NB4 (cell line): ENCODE measurements at regions not wholly inside any gene's neighbourhood (a gene's known extent, or its start where the extent isn't known, plus 50 kb on each side); places are given as distances from the start of the nearest gene placed in this dataset.

Experiments used
- DNase-seq: peaks from one replicate; pipeline ENCODE4 v3.0.0; 2010; ENCODE audit warnings: low read depth
- H3K4me3 ChIP-seq: one replicate; pipeline ENCODE4 v1.5.1; 2011; ENCODE audit warnings: mild to moderate bottlenecking, low read depth, low read length, moderate library complexity
- MYC ChIP-seq: IDR thresholded peaks from 2 replicates; pipeline ENCODE4 v1.6.1; 2011; ENCODE audit warnings: low read depth, low read length
- POLR2A ChIP-seq: IDR thresholded peaks from 2 replicates; pipeline ENCODE4 v1.6.1; 2011; ENCODE audit warnings: mild to moderate bottlenecking; ENCODE audit not compliant: insufficient read length; ENCODE audit errors: extremely low read depth
- TF ChIP-seq, protein P1 (sequence below): IDR thresholded peaks from one replicate; pipeline ENCODE4 v1.5.1; 2012; ENCODE audit warnings: low read depth, low read length
- TF ChIP-seq, protein P2 (sequence below): IDR thresholded peaks from 2 replicates; pipeline ENCODE4 v1.6.1; 2011; ENCODE audit warnings: low read depth, low read length

DNA sequence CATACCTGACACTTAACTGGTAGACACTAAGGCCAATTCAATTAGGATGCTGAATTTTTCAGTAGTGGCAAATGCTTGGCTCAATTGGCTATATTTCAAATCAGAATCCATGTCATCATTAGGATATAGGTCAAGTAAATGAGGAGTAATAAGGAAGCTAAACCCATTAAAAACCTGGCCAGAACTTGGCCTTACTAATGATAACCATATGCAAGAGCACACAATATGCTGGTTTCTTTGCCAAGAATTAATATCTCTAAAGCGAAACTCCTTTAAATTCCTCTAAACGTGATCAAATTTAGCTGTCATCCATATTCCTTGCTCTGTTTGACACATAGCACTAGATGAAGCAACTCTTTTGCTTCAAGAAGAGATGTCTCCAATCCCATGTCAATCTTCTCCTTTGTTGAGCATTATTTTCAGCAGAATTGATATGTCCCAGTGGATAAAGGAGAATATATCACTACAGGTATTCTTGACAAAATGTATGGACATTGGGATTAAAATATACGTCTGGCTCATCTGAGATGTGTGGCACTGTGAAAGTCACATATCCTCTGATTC is 206.1 kb upstream of the ANKRD50 start:
- DNase-seq = no peak
- no peak overlapping the region for H3K4me3 ChIP-seq
- TF ChIP-seq MYC = no peak
- TF ChIP-seq, protein P1, sequence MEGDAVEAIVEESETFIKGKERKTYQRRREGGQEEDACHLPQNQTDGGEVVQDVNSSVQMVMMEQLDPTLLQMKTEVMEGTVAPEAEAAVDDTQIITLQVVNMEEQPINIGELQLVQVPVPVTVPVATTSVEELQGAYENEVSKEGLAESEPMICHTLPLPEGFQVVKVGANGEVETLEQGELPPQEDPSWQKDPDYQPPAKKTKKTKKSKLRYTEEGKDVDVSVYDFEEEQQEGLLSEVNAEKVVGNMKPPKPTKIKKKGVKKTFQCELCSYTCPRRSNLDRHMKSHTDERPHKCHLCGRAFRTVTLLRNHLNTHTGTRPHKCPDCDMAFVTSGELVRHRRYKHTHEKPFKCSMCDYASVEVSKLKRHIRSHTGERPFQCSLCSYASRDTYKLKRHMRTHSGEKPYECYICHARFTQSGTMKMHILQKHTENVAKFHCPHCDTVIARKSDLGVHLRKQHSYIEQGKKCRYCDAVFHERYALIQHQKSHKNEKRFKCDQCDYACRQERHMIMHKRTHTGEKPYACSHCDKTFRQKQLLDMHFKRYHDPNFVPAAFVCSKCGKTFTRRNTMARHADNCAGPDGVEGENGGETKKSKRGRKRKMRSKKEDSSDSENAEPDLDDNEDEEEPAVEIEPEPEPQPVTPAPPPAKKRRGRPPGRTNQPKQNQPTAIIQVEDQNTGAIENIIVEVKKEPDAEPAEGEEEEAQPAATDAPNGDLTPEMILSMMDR = no peak
- no peak for TF ChIP-seq POLR2A
- TF ChIP-seq, protein P2, sequence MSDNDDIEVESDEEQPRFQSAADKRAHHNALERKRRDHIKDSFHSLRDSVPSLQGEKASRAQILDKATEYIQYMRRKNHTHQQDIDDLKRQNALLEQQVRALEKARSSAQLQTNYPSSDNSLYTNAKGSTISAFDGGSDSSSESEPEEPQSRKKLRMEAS = no peak

DNA sequence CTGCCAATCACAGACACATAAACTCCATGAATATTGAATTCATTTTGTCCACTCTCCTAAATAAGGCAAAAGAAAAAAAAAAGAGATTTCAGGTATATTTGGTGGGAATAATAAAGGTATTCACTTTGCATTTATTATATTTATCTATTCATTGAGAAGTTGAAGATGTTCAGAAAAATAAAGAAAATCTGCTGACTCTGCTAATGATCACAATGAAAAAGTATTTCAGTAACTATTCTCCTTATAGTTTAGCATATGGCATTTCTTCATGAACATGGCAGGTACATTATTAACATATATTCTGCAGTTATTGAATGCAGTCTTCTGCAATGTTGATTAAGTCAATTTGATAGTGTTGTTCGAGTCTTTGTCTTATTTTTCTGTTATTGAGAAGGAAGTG is 202.5 kb upstream of the ANKRD50 start:
- TF ChIP-seq, protein P1 = no peak
- TF ChIP-seq MYC (no peak), POLR2A (no peak)
- TF ChIP-seq, protein P2 = no peak
- no peak for DNase-seq
- H3K4me3 ChIP-seq = no peak overlapping the region

DNA sequence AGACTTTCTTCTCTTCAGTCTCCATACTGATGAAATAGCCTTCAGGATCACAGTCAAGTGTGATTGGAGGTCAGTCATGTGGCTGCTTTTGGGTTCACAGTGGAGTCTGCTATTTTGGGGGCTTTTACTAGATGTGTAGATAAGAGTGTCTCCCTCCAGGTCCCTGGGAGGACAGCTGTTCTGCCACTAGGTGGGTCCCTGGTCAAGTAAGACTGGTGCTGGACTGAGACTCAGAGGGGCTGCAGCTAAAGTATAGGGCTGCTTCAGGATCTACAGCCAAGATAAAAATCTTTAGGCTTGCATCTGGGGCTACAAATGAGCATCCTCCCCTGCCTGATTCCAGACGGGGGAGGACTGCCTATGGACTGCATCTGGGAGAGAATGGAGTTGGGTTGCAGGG is 200.7 kb upstream of the ANKRD50 start:
- no peak for DNase-seq
- TF ChIP-seq, protein P2 = no peak
- H3K4me3 ChIP-seq = no peak overlapping the region

DNA sequence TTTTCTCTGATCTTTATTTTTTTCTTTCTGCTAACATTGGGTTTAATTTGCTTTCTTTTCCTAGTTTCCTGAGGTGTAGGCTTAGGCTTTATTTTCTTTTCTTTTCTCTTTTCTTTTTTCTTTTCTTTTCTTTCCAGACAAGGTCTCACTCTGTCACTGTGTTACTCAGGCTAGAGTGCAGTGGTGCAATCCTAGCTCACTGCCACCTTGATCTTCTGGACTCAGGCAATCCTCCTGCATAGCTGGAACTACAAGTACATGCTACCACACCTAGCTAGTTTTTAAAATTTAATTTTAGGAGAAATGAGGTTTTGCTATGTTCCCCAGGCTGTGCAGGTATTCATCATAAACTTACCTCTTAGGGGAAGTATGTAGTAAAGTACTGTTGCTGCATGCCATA is 197.8 kb upstream of the ANKRD50 start:
- TF ChIP-seq, protein P1 = no peak
- TF ChIP-seq MYC (no peak), POLR2A (no peak)
- TF ChIP-seq, protein P2 = no peak

DNA sequence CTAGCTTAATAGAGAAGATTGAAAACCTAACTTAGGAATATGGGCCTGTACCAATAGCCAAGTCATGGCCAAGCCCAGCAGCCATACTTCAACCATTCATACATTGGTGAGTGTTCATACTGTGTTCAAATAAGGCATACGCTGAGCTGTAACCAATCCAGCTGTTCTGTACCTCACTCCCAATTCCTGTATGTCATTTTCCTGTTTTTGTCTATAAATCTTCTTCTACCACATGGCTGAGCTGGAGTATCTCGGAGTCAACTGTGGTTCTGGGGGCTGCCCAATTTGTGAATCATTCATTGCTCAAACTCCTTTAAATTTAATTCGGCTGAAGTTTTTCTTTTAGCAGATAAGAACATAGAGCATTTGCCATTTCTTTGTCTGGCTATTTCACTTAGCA is 195.3 kb upstream of the ANKRD50 start:
- DNase-seq = no peak
- no peak for TF ChIP-seq MYC
- TF ChIP-seq, protein P1 = no peak
- TF ChIP-seq, protein P2 = no peak
- no peak overlapping the region for H3K4me3 ChIP-seq

More for the DNA sequence above, 197.8 kb upstream of the ANKRD50 start:
- no peak overlapping the region for H3K4me3 ChIP-seq
- DNase-seq = no peak

DNA sequence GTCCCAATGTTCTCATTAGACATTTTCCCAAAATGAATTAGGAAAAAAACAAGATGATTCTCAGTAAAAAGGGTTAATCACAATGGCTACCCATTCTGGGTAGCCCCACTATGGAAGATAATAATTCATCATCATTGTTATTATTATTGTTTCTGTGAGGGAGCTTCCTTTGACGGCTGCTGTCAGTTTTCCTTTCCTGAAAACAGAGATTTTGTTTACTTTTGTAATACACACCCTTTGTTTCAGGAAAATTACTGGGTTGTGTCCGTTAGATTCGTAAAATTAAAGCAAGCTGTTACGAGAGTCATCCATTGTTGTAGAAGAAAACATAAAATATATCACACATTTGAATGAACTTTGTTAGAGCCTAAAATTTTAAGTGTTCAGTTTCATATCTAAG is 192.9 kb upstream of the ANKRD50 start:
- DNase-seq = no peak
- TF ChIP-seq, protein P2 = no peak
- no peak for TF ChIP-seq MYC
- TF ChIP-seq, protein P1 = no peak
- no peak for TF ChIP-seq POLR2A
- no peak overlapping the region for H3K4me3 ChIP-seq
